Neural crest cell (in vitro differentiated cells): ENCODE measurements at regions not wholly inside any gene's neighbourhood (a gene's known extent, or its start where the extent isn't known, plus 50 kb on each side); places are given as distances from the start of the nearest gene placed in this dataset.

ENCODE experiments used
- DNase-seq: peaks from one replicate; pipeline ENCODE4 v3.0.0; 2021; ENCODE audit warnings: low read depth, mixed read lengths, low spot score
- H3K27ac Mint-ChIP-seq: one replicate; pipeline ENCODE4 v1.8.0; 2021; ENCODE audit warnings: mild to moderate bottlenecking, mixed read lengths; ENCODE audit not compliant: unreplicated experiment
- H3K27me3 Mint-ChIP-seq: 2 replicates; pipeline ENCODE4 v1.8.0; 2021; ENCODE audit warnings: low read depth, mild to moderate bottlenecking, mixed read lengths
- H3K36me3 Mint-ChIP-seq: 2 replicates; pipeline ENCODE4 v1.8.0; 2021; ENCODE audit warnings: low read depth, mild to moderate bottlenecking, mixed read lengths
- H3K4me1 Mint-ChIP-seq: 2 replicates; pipeline ENCODE4 v1.8.0; 2021; ENCODE audit warnings: mixed read lengths
- H3K4me3 Mint-ChIP-seq: one replicate; pipeline ENCODE4 v1.8.0; 2021; ENCODE audit warnings: mild to moderate bottlenecking, mixed read lengths
- H3K9me3 Mint-ChIP-seq: 2 replicates; pipeline ENCODE4 v1.8.0; 2021; ENCODE audit warnings: mixed read lengths
- TF ChIP-seq, protein P1 (sequence below): fragments of 200-600 bp; sonication (generic); conservative IDR thresholded peaks from 2 replicates; pipeline ENCODE4 v1.5.0; 2021; ENCODE audit warnings: antibody characterized with exemption, mild to moderate bottlenecking

DNA sequence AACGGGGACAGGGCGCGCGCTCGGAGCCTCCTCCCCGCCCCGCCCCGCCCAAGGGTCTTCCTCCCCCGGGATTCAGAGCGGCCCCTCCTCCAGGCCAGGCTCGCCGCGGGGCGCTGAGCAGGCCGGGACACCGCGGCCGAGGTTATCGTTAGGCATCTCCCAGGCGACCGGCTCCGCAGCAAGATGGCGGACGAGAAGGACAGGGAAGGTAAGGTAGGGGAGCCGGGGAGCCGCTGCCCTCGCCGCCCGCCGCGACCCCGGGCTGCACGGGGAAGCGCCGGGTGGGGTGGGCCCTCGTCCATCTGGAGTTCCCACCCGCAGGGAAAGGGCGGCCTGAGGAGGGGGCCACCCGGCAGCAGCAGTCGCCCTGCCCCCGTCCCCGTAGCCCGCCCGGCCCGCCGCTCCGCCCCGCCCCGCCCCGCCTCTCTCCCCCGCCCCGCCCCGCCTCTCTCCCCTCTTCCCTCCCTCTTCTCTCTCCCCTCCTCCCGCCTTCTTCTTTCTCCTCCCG, 105.9 kb upstream of the HNRNPU start:
- Mint-ChIP-seq H3K9me3 (no peaks in the 10 kb centered on the region), H3K36me3 (peaks cover 4% of the 10 kb centered on the region), H3K4me1 (peaks cover 37% of the 10 kb centered on the region), H3K27ac (peak overlapping the region; percentile 98), H3K4me3 (peak overlapping the region; percentile 92), H3K27me3 (no peaks in the 10 kb centered on the region)
- peak; percentile 74 for DNase-seq
- TF ChIP-seq, protein P1, sequence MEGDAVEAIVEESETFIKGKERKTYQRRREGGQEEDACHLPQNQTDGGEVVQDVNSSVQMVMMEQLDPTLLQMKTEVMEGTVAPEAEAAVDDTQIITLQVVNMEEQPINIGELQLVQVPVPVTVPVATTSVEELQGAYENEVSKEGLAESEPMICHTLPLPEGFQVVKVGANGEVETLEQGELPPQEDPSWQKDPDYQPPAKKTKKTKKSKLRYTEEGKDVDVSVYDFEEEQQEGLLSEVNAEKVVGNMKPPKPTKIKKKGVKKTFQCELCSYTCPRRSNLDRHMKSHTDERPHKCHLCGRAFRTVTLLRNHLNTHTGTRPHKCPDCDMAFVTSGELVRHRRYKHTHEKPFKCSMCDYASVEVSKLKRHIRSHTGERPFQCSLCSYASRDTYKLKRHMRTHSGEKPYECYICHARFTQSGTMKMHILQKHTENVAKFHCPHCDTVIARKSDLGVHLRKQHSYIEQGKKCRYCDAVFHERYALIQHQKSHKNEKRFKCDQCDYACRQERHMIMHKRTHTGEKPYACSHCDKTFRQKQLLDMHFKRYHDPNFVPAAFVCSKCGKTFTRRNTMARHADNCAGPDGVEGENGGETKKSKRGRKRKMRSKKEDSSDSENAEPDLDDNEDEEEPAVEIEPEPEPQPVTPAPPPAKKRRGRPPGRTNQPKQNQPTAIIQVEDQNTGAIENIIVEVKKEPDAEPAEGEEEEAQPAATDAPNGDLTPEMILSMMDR, result no peak

DNA sequence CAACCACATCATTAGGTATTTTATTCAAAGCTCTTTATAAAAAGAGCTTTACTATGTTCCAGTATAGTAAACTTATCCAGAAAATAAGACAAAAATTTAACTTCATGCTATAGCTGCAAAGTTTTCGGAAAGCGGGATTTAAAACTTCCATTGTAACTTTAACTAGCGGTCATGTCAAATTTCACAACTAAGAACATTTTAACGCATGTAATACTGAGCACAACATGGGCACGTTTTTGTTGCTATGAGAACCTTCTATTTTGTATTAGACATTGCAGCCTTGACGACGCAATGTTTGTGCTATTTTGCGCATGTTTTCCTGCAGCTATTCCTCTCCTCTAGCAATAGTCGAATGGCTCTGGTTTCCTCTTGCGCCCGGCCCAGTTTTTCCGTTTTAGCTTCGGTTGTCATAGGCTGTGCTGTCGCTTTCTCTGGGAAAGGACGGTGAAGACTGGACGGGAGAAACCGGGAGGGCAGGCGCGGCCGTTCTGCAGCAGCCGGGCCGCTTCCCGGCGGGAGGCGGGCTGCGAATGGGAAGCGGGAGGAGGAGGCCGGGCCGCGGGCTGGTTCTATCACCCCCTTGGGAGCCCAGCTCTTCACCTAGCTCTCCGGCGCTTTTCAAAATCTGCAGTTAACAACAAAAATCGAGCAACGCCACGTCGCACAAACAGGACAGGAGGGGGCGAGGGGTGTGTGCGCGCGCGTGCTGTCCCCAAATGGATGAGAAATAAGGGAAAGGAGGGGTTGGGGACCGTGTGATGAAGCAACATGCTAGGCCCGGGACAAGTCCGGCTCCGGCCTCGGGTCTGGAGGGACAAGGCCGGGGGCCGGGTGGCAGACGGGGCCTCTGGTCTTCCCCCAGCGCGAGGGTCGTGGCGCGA, 105.3 kb upstream of the HNRNPU start:
- TF ChIP-seq, protein P1, result no peak
- no peaks in the 10 kb centered on the region for H3K27me3 Mint-ChIP-seq
- H3K27ac Mint-ChIP-seq, result peak overlapping the region; percentile 99
- peaks cover 38% of the 10 kb centered on the region for H3K4me1 Mint-ChIP-seq
- H3K9me3 Mint-ChIP-seq, result no peaks in the 10 kb centered on the region
- DNase-seq, result no peak
- H3K36me3 Mint-ChIP-seq, result peaks cover 4% of the 10 kb centered on the region
- H3K4me3 Mint-ChIP-seq, result peak overlapping the region; percentile 92

DNA sequence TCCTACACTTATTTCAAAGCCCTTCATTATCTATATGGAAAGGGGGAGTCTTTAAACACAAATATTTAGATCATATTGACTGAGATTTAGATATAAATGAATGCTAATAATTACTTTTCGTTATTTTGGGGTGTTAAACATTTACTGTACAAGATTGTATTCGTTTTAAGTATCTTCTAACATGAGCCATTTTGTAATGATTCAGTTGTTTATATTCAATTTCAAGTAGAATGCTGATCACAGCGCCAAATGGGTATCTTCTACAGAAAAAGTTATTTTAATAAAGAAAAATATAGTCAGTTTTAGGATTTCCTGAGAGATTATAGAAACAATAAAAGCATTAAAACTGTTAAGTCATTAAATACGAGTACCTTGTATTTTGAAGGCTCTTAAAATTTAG, 104.5 kb upstream of the HNRNPU start:
- TF ChIP-seq, protein P1, result no peak
- Mint-ChIP-seq H3K9me3 (no peaks in the 10 kb centered on the region), H3K4me1 (peaks cover 45% of the 10 kb centered on the region), H3K27ac (peak overlapping the region; percentile 97), H3K27me3 (no peaks in the 10 kb centered on the region), H3K36me3 (peaks cover 4% of the 10 kb centered on the region), H3K4me3 (peak overlapping the region; percentile 92)
- no peak for DNase-seq

DNA sequence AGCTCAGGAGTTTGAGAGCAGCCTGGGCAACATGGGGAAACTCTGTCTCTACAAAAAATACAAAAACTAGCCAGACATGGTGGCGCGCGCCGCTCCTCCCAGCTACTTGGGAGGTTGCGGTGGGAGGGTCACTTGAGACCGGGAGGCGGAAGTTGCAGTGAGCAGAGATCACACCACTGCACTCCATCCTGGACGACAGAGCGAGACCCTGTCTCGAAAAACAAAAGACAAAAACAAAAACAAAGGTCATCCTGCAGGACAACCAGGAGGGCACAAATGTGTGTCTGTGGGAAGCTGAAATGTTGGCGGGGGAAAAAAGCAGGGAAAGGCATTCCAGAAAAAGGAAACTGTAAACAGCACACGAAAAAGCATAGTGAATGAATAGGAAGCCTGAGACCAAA, 104.1 kb upstream of the HNRNPU start:
- H3K27me3 Mint-ChIP-seq, result no peaks in the 10 kb centered on the region
- DNase-seq, result no peak

DNA sequence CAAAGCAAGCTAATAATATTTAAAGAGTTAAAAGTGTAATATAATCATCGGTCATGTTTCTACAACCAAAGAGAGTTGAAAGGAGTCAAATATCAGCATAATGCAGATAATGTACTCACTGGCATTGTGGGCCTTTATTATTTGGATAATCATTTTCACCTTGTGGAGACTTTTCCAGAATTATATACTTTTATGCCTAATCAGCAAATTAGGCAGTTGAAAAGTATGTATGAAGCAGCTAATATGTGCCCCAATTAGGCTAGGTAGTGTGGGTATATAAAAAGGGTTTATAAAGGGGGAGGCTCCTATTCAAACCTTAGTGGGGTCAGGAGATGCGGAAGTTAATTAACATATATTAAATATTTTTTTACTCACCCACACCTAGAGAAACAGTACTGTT, 102.8 kb upstream of the HNRNPU start:
- no peak for DNase-seq
- no peaks in the 10 kb centered on the region for H3K9me3 Mint-ChIP-seq
- peaks cover 41% of the 10 kb centered on the region for H3K4me1 Mint-ChIP-seq
- H3K4me3 Mint-ChIP-seq, result peak overlapping the region; percentile 74
- no peaks in the 10 kb centered on the region for H3K27me3 Mint-ChIP-seq
- no peak overlapping the region for H3K27ac Mint-ChIP-seq
- TF ChIP-seq, protein P1, result no peak
- H3K36me3 Mint-ChIP-seq, result no peaks in the 10 kb centered on the region

More for the DNA sequence above, 104.1 kb upstream of the HNRNPU start:
- H3K4me1 Mint-ChIP-seq, result peaks cover 47% of the 10 kb centered on the region
- peaks cover 3% of the 10 kb centered on the region for H3K36me3 Mint-ChIP-seq
- peak overlapping the region; percentile 92 for H3K4me3 Mint-ChIP-seq
- H3K9me3 Mint-ChIP-seq, result no peaks in the 10 kb centered on the region
- peak overlapping the region; percentile 97 for H3K27ac Mint-ChIP-seq
- TF ChIP-seq, protein P1, result no peak
